Activated T-cell treated with anti-CD3 and anti-CD28 coated beads, Interleukin-2, amount 50 U/mL, for 72 hours (primary cell): ENCODE measurements at regions not wholly inside any gene's neighbourhood (a gene's known extent, or its start where the extent isn't known, plus 50 kb on each side); places are given as distances from the start of the nearest gene placed in this dataset.

Experiments used
- ATAC-seq, 2 donors: fragments of 150-1000 bp; cut with Tn5 transposase; replicated peaks in 1 of 2; 2 replicates each; pipeline ENCODE4 v1.10.0; 2021; ENCODE audit warnings: moderate library complexity in 2 of 2, mild to moderate bottlenecking in 1 of 2
- DNase-seq, 2 donors: peaks; one replicate each; pipeline ENCODE4 v3.0.0; 2021 to 2022; ENCODE audit warnings: mixed read lengths in 1 of 2
- H3K27ac Mint-ChIP-seq: one replicate; pipeline ENCODE4 v1.8.0; 2022; ENCODE audit warnings: mild to moderate bottlenecking, moderate library complexity, mixed read lengths
- H3K27me3 Mint-ChIP-seq: one replicate; pipeline ENCODE4 v1.8.0; 2022; ENCODE audit warnings: low read depth, mixed read lengths
- H3K36me3 Mint-ChIP-seq, 2 donors: one replicate each; pipeline ENCODE4 v1.8.0; 2022; ENCODE audit warnings: mixed read lengths in 2 of 2, mild to moderate bottlenecking in 1 of 2; ENCODE audit not compliant: insufficient read depth in 2 of 2
- H3K4me1 Mint-ChIP-seq: one replicate; pipeline ENCODE4 v1.8.0; 2022; ENCODE audit warnings: low read depth, mixed read lengths
- H3K4me3 Mint-ChIP-seq, 2 donors: one replicate each; pipeline ENCODE4 v1.8.0; 2022; ENCODE audit warnings: mild to moderate bottlenecking in 2 of 2, mixed read lengths in 2 of 2, moderate library complexity in 2 of 2
- H3K9me3 Mint-ChIP-seq, 2 donors: one replicate each; pipeline ENCODE4 v1.8.0; 2022; ENCODE audit warnings: mixed read lengths in 2 of 2

GRCh38 chr18:45119876-45120275, 439.2 kb downstream of the SETBP1 start:
- H3K4me1 Mint-ChIP-seq, result no peaks in the 10 kb centered on the region
- no peak overlapping the region for H3K4me3 Mint-ChIP-seq
- DNase-seq, result no peak
- H3K9me3 Mint-ChIP-seq, result no peaks in the 10 kb centered on the region
- no peak overlapping the region for H3K27ac Mint-ChIP-seq
- no peak for ATAC-seq
- H3K27me3 Mint-ChIP-seq, result peaks cover 6% of the 10 kb centered on the region
- no peaks in the 10 kb centered on the region for H3K36me3 Mint-ChIP-seq

GRCh38 chr18:45121146-45121545, 440.5 kb downstream of the SETBP1 start:
- no peak for ATAC-seq
- no peaks in the 10 kb centered on the region for H3K36me3 Mint-ChIP-seq
- no peak overlapping the region for H3K27ac Mint-ChIP-seq
- H3K27me3 Mint-ChIP-seq, result no peaks in the 10 kb centered on the region
- DNase-seq, result no peak
- no peak overlapping the region for H3K4me3 Mint-ChIP-seq
- no peaks in the 10 kb centered on the region for H3K4me1 Mint-ChIP-seq
- no peaks in the 10 kb centered on the region for H3K9me3 Mint-ChIP-seq

GRCh38 chr18:45122506-45122905, 441.8 kb downstream of the SETBP1 start:
- H3K27me3 Mint-ChIP-seq, result no peaks in the 10 kb centered on the region
- H3K36me3 Mint-ChIP-seq, result no peaks in the 10 kb centered on the region
- H3K4me3 Mint-ChIP-seq, result no peak overlapping the region
- no peaks in the 10 kb centered on the region for H3K4me1 Mint-ChIP-seq
- ATAC-seq, result no peak
- H3K27ac Mint-ChIP-seq, result no peak overlapping the region
- H3K9me3 Mint-ChIP-seq, result no peaks in the 10 kb centered on the region
- no peak for DNase-seq

GRCh38 chr18:45127405-45127804, 446.7 kb downstream of the SETBP1 start:
- DNase-seq, result no peak
- peaks cover 0 to 2% of the 10 kb centered on the region in 2 donors for H3K36me3 Mint-ChIP-seq
- no peaks in the 10 kb centered on the region for H3K4me1 Mint-ChIP-seq
- no peak overlapping the region for H3K27ac Mint-ChIP-seq
- ATAC-seq, result no peak
- H3K27me3 Mint-ChIP-seq, result peaks cover 6% of the 10 kb centered on the region
- no peak overlapping the region for H3K4me3 Mint-ChIP-seq
- H3K9me3 Mint-ChIP-seq, result peaks cover 0 to 3% of the 10 kb centered on the region in 2 donors

GRCh38 chr18:45133276-45133675, 452.6 kb downstream of the SETBP1 start:
- H3K27me3 Mint-ChIP-seq, result peaks cover 6% of the 10 kb centered on the region
- ATAC-seq (no peak), DNase-seq (no peak)
- no peaks in the 10 kb centered on the region for H3K4me1 Mint-ChIP-seq
- H3K27ac Mint-ChIP-seq, result no peak overlapping the region
- H3K9me3 Mint-ChIP-seq, result peaks cover 0 to 3% of the 10 kb centered on the region in 2 donors
- no peak overlapping the region for H3K4me3 Mint-ChIP-seq
- H3K36me3 Mint-ChIP-seq, result peaks cover 0 to 2% of the 10 kb centered on the region in 2 donors

GRCh38 chr18:45136381-45137086, 455.8 kb downstream of the SETBP1 start:
- no peak for DNase-seq
- Mint-ChIP-seq H3K9me3 (peaks cover 0 to 2% of the 10 kb centered on the region in 2 donors), H3K27ac (no peak overlapping the region), H3K4me1 (no peaks in the 10 kb centered on the region), H3K27me3 (no peaks in the 10 kb centered on the region), H3K4me3 (no peak overlapping the region), H3K36me3 (no peaks in the 10 kb centered on the region)
- no peak for ATAC-seq

GRCh38 chr18:45137087-45137419, 456.4 kb downstream of the SETBP1 start:
- no peak for ATAC-seq
- no peaks in the 10 kb centered on the region for H3K4me1 Mint-ChIP-seq

GRCh38 chr18:45139478-45139877, 458.8 kb downstream of the SETBP1 start:
- ATAC-seq, result no peak
- no peaks in the 10 kb centered on the region for H3K4me1 Mint-ChIP-seq
- DNase-seq, result no peak
- no peak overlapping the region for H3K4me3 Mint-ChIP-seq
- peaks cover 7% of the 10 kb centered on the region for H3K27me3 Mint-ChIP-seq
- H3K36me3 Mint-ChIP-seq, result no peaks in the 10 kb centered on the region
- no peak overlapping the region for H3K27ac Mint-ChIP-seq
- H3K9me3 Mint-ChIP-seq, result peaks cover 0 to 2% of the 10 kb centered on the region in 2 donors

More at GRCh38 chr18:45137087-45137419, 456.4 kb downstream of the SETBP1 start:
- Mint-ChIP-seq H3K4me3 (no peak overlapping the region), H3K36me3 (no peaks in the 10 kb centered on the region), H3K27ac (no peak overlapping the region), H3K9me3 (peaks cover 0 to 2% of the 10 kb centered on the region in 2 donors), H3K27me3 (no peaks in the 10 kb centered on the region)
- DNase-seq, result no peak

- ATAC-seq, result no peak
- DNase-seq, result no peak
- H3K4me1 Mint-ChIP-seq, result no peaks in the 10 kb centered on the region
- peaks cover 7% of the 10 kb centered on the region for H3K27me3 Mint-ChIP-seq
- H3K4me3 Mint-ChIP-seq, result no peak overlapping the region
- H3K27ac Mint-ChIP-seq, result no peak overlapping the region
- no peaks in the 10 kb centered on the region for H3K36me3 Mint-ChIP-seq
- peaks cover 0 to 2% of the 10 kb centered on the region in 2 donors for H3K9me3 Mint-ChIP-seq
Measured at GRCh38 chr18:45142868-45143267, 462.2 kb downstream of the SETBP1 start.

- Mint-ChIP-seq H3K9me3 (no peaks in the 10 kb centered on the region), H3K27me3 (no peaks in the 10 kb centered on the region), H3K27ac (no peak overlapping the region), H3K4me3 (no peak overlapping the region), H3K36me3 (no peaks in the 10 kb centered on the region), H3K4me1 (no peaks in the 10 kb centered on the region)
- DNase-seq (no peak), ATAC-seq (no peak)
Measured at GRCh38 chr18:45149712-45150111, 465.6 kb upstream of the SLC14A2 start.

- ATAC-seq, result no peak
- Mint-ChIP-seq H3K4me1 (no peaks in the 10 kb centered on the region), H3K27me3 (no peaks in the 10 kb centered on the region), H3K27ac (no peak overlapping the region), H3K9me3 (no peaks in the 10 kb centered on the region), H3K36me3 (no peaks in the 10 kb centered on the region), H3K4me3 (no peak overlapping the region)
- DNase-seq, result no peak
Measured at GRCh38 chr18:45151645-45152044, 463.6 kb upstream of the SLC14A2 start.

- ATAC-seq (no peak), DNase-seq (no peak)
- no peak overlapping the region for H3K4me3 Mint-ChIP-seq
- H3K27ac Mint-ChIP-seq, result no peak overlapping the region
- H3K9me3 Mint-ChIP-seq, result no peaks in the 10 kb centered on the region
- H3K27me3 Mint-ChIP-seq, result peaks cover 11% of the 10 kb centered on the region
- H3K4me1 Mint-ChIP-seq, result no peaks in the 10 kb centered on the region
- no peaks in the 10 kb centered on the region for H3K36me3 Mint-ChIP-seq
Measured at GRCh38 chr18:45155526-45155925, 459.8 kb upstream of the SLC14A2 start.

- no peak for ATAC-seq
- Mint-ChIP-seq H3K36me3 (no peaks in the 10 kb centered on the region), H3K9me3 (no peaks in the 10 kb centered on the region), H3K27ac (no peak overlapping the region), H3K4me1 (no peaks in the 10 kb centered on the region), H3K27me3 (peaks cover 15% of the 10 kb centered on the region), H3K4me3 (no peak overlapping the region)
- no peak for DNase-seq
Measured at GRCh38 chr18:45156946-45157345, 458.3 kb upstream of the SLC14A2 start.

GRCh38 chr18:45157576-45157975, 457.7 kb upstream of the SLC14A2 start:
- no peak overlapping the region for H3K4me3 Mint-ChIP-seq
- H3K9me3 Mint-ChIP-seq, result no peaks in the 10 kb centered on the region
- H3K27ac Mint-ChIP-seq, result no peak overlapping the region
- ATAC-seq, result no peak
- H3K4me1 Mint-ChIP-seq, result no peaks in the 10 kb centered on the region
- no peak for DNase-seq
- peaks cover 20% of the 10 kb centered on the region for H3K27me3 Mint-ChIP-seq
- no peaks in the 10 kb centered on the region for H3K36me3 Mint-ChIP-seq
